ENCODE measurements at regions not wholly inside any gene's neighbourhood (a gene's known extent, or its start where the extent isn't known, plus 50 kb on each side); places are given as distances from the start of the nearest gene placed in this dataset.
A peak's percentile ranks its signal among the peaks of the same experiment; 100 is the strongest.

DNA sequence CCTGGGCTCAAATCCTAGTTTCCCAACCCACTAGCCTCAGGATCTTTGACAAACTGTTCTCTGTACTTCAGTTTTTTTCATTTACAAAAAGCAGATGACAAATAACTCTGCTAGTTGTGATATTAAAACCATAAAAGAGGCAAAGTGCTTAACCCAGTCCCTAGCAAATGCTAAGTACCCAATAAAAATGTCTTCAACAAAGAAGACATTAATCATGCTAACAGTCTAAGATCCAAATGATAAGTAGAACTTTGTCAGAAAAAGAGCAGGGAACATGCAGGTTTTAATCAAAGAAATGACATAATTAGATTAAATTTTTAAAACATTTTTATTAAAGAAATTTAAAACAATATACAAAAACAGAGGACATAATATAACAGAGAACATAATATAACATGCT, 203.0 kb upstream of the ADRA1B start:
- no peaks in the 10 kb centered on the region for H3K27me3 ChIP-seq (ENCODE audit: control insufficient read depth in 2 of 2, insufficient read depth in 2 of 2, low read length in 2 of 2)
- FAIRE-seq, result no peak
- no peaks in the 10 kb centered on the region for H3K79me2 ChIP-seq (ENCODE audit: control insufficient read depth, insufficient read depth, low read length)
- H3K36me3 ChIP-seq (ENCODE audit: control insufficient read depth, insufficient read depth, low read length), result no peaks in the 10 kb centered on the region
- CTCF ChIA-PET (ENCODE audit: low intra/inter-chr PET ratio), result no interaction called here
- H2AFZ ChIP-seq (ENCODE audit: low read depth, low read length), result no peak overlapping the region
- H3K9me3 ChIP-seq (replicated peaks; ENCODE audit: control insufficient read depth, insufficient read depth, low read depth, low read length), result no peaks in the 10 kb centered on the region
- in situ Hi-C loops (cut with MboI) (no loop called here), intact Hi-C loops (cut with micrococcal nuclease) (no loop called here)
- no TSS peak for BruUV-seq (replicated peaks)
- no peak overlapping the region for H3K4me3 ChIP-seq
- no peak for DNase-seq (ENCODE audit: extremely low read depth in 1 of 4, low spot score in 3 of 4)
- POLR2A ChIA-PET, result no interaction called here
- no peak overlapping the region for H3K9ac ChIP-seq (ENCODE audit: insufficient read depth in 1 of 2, low read depth in 2 of 2, low read length in 2 of 2)
- no peaks in the 10 kb centered on the region for H4K20me1 ChIP-seq (replicated peaks; ENCODE audit: control insufficient read depth, insufficient read depth, low read length)
- no peak overlapping the region for H3K4me2 ChIP-seq (ENCODE audit: insufficient read depth, low read length)
- no peak for TF ChIP-seq DIDO1 (tag; IDR thresholded peaks at IDR 0.05; ENCODE audit: low read depth)
- TF ChIP-seq, protein P1, sequence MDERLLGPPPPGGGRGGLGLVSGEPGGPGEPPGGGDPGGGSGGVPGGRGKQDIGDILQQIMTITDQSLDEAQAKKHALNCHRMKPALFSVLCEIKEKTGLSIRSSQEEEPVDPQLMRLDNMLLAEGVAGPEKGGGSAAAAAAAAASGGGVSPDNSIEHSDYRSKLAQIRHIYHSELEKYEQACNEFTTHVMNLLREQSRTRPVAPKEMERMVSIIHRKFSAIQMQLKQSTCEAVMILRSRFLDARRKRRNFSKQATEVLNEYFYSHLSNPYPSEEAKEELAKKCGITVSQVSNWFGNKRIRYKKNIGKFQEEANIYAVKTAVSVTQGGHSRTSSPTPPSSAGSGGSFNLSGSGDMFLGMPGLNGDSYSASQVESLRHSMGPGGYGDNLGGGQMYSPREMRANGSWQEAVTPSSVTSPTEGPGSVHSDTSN (CRISPR knock-in tag; IDR thresholded peaks at IDR 0.05; ENCODE audit: low read depth), result no peak
- TF ChIP-seq, protein P1 (tag; conservative IDR thresholded peaks at IDR 0.05; ENCODE audit: low read depth), result peak; percentile 56
- no peak for ATAC-seq
- no peak overlapping the region for H3K27ac ChIP-seq (ENCODE audit: extremely low read depth, low read depth, low read length)
- H3K9me1 ChIP-seq (ENCODE audit: control insufficient read depth, insufficient read depth, low read length), result no peaks in the 10 kb centered on the region
- no peaks in the 10 kb centered on the region for H3K4me1 ChIP-seq (replicated peaks in 1 of 2; ENCODE audit: control insufficient read depth in 2 of 2, insufficient read depth in 2 of 2, low read length in 2 of 2)

DNA sequence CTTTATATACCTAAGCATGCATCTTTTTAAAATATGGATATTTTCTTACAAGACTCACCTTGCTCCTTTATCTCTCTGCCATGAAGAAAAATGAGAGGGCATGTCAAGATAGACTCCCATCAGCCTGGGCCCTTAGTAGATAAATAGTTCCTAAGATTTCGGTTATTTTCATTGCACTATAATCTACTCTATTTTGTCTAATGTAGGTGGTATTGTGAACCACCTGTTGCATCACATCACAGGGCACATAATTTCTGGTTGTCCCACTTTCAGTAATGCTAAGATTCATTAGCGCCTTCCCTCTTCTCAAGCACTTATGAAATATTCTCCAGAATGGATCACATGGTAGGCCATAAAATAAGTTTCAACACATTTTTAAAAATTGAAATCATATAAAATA, 202.5 kb upstream of the ADRA1B start:
- no peaks in the 10 kb centered on the region for H3K79me2 ChIP-seq (ENCODE audit: control insufficient read depth, insufficient read depth, low read length)
- H3K9ac ChIP-seq (ENCODE audit: insufficient read depth in 1 of 2, low read depth in 2 of 2, low read length in 2 of 2), result no peak overlapping the region
- ATAC-seq (no peak), DNase-seq (ENCODE audit: extremely low read depth in 1 of 4, low spot score in 3 of 4) (no peak), FAIRE-seq (no peak)
- H3K36me3 ChIP-seq (ENCODE audit: control insufficient read depth, insufficient read depth, low read length), result no peaks in the 10 kb centered on the region
- POLR2A ChIA-PET, result no interaction called here
- no peaks in the 10 kb centered on the region for H3K27me3 ChIP-seq (ENCODE audit: control insufficient read depth in 2 of 2, insufficient read depth in 2 of 2, low read length in 2 of 2)
- H2AFZ ChIP-seq (ENCODE audit: low read depth, low read length), result no peak overlapping the region
- H3K27ac ChIP-seq (ENCODE audit: extremely low read depth, low read depth, low read length), result no peak overlapping the region
- WGBS (ENCODE audit: insufficient coverage, low coverage, missing lambda C conversion rate), result 3% methylated on average over 2 of the region's 2 CpGs
- H3K9me1 ChIP-seq (ENCODE audit: control insufficient read depth, insufficient read depth, low read length), result no peaks in the 10 kb centered on the region
- CTCF ChIA-PET (ENCODE audit: low intra/inter-chr PET ratio), result no interaction called here
- no peak overlapping the region for H3K4me2 ChIP-seq (ENCODE audit: insufficient read depth, low read length)
- H3K4me1 ChIP-seq (replicated peaks in 1 of 2; ENCODE audit: control insufficient read depth in 2 of 2, insufficient read depth in 2 of 2, low read length in 2 of 2), result no peaks in the 10 kb centered on the region
- no peaks in the 10 kb centered on the region for H4K20me1 ChIP-seq (replicated peaks; ENCODE audit: control insufficient read depth, insufficient read depth, low read length)
- in situ Hi-C loops (cut with MboI) (no loop called here), intact Hi-C loops (cut with micrococcal nuclease) (no loop called here)
- H3K9me3 ChIP-seq (replicated peaks; ENCODE audit: control insufficient read depth, insufficient read depth, low read depth, low read length), result no peaks in the 10 kb centered on the region
- no TSS peak for BruUV-seq (replicated peaks)
- H3K4me3 ChIP-seq, result no peak overlapping the region
- TF ChIP-seq SAFB (IDR thresholded peaks at IDR 0.05; ENCODE audit: borderline replicate concordance, low read depth, low read length), result no peak
- no peak for TF ChIP-seq POLR2AphosphoS2 (IDR thresholded peaks at IDR 0.05; ENCODE audit: low read length)
- no peak for TF ChIP-seq ZKSCAN1 (IDR thresholded peaks at IDR 0.05; ENCODE audit: low read depth, low read length)
- no peak for TF ChIP-seq ZNF584 (CRISPR knock-in tag; IDR thresholded peaks at IDR 0.05; ENCODE audit: low read depth)
- no peak for TF ChIP-seq SRSF1 (IDR thresholded peaks at IDR 0.05; ENCODE audit: low read depth, low read length)
- TF ChIP-seq, protein P2, sequence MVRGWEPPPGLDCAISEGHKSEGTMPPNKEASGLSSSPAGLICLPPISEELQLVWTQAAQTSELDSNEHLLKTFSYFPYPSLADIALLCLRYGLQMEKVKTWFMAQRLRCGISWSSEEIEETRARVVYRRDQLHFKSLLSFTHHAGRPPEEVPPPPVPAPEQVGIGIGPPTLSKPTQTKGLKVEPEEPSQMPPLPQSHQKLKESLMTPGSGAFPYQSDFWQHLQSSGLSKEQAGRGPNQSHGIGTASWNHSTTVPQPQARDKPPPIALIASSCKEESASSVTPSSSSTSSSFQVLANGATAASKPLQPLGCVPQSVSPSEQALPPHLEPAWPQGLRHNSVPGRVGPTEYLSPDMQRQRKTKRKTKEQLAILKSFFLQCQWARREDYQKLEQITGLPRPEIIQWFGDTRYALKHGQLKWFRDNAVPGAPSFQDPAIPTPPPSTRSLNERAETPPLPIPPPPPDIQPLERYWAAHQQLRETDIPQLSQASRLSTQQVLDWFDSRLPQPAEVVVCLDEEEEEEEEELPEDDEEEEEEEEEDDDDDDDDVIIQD (CRISPR knock-in tag; IDR thresholded peaks at IDR 0.05), result no peak
- TF ChIP-seq POLR2B (IDR thresholded peaks at IDR 0.05; ENCODE audit: low read depth, partially characterized antibody), result no peak
- TF ChIP-seq NONO (IDR thresholded peaks at IDR 0.05; ENCODE audit: low read depth in 2 of 2, low read length in 1 of 2), result no peak
- TF ChIP-seq ARID1B (IDR thresholded peaks at IDR 0.05), result no peak
- no peak for TF ChIP-seq YY1 (IDR thresholded peaks at IDR 0.05; ENCODE audit: borderline replicate concordance in 1 of 3, control insufficient read depth in 1 of 3, extremely low read depth in 1 of 3, insufficient read depth in 3 of 3, insufficient read length in 1 of 3, insufficient replicate concordance in 2 of 3, low read depth in 1 of 3, low read length in 2 of 3)
